ENCODE measurements at regions not wholly inside any gene's neighbourhood (a gene's known extent, or its start where the extent isn't known, plus 50 kb on each side); places are given as distances from the start of the nearest gene placed in this dataset.

DNA sequence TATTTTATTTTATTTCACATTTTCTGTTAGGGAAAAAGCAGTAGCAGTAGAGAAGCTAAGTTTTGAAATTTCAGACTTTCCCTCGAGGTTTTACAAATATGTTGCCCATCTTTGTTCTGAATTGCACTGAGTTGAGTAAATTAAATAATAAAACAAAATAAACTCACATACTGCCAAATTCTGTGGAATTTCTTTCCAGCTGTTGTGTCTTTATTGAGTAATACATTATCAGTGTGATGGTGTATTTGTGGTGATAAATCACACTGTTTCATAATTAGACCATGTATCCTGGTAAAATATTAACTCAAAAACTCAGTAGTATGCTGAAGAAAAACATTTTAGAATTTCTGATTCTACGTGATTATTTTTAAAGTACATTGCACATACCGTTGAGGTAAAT is 592.1 kb downstream of the SI start (continued):
- no peak for TF ChIP-seq ZC3H10 (CRISPR knock-in tag; IDR thresholded peaks at IDR 0.05)
- TF ChIP-seq ZNF8 (CRISPR knock-in tag; IDR thresholded peaks at IDR 0.05), result no peak
- TF ChIP-seq POU6F1 (CRISPR knock-in tag; IDR thresholded peaks at IDR 0.05; ENCODE audit: borderline replicate concordance, low read depth), result no peak
- no peak for TF ChIP-seq ESRRG (CRISPR knock-in tag; IDR thresholded peaks at IDR 0.05)
- no peak for TF ChIP-seq CSDC2 (CRISPR knock-in tag; IDR thresholded peaks at IDR 0.05)
- TF ChIP-seq ARNTL (CRISPR knock-in tag; IDR thresholded peaks at IDR 0.05; ENCODE audit: borderline replicate concordance, low read depth), result no peak
- no peak for TF ChIP-seq ZNF565 (CRISPR knock-in tag; conservative IDR thresholded peaks at IDR 0.05; ENCODE audit: low read depth)

DNA sequence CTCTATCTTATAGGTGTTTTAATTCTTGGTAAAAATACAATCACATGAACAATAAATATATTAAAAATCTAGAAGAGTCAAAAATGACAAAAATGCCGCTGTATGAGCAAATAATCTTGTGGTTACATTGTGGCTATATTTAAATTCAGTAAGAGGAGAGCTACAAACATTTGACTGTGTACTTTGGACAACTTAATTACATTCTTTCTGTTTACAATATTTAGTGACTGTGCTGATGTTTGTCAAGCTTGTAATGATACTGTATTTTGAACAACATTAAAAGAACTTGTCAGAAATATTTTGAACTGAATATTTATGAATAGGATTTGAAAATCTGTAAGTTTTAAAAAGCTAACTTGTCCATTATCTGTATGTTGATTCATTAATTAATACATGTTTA is 598.3 kb downstream of the SI start:
- no peak for ATAC-seq
- no peak for TF ChIP-seq ZFP3 (CRISPR knock-in tag; IDR thresholded peaks at IDR 0.05)

- no peak for ATAC-seq
- TF ChIP-seq ZC3H10 (CRISPR knock-in tag; IDR thresholded peaks at IDR 0.05) (no peak), ZFP3 (CRISPR knock-in tag; IDR thresholded peaks at IDR 0.05) (no peak), ZFP30 (CRISPR knock-in tag; IDR thresholded peaks at IDR 0.05) (no peak), RARB (CRISPR knock-in tag; IDR thresholded peaks at IDR 0.05) (no peak), OSR1 (CRISPR knock-in tag; IDR thresholded peaks at IDR 0.05) (no peak), PPARA (CRISPR knock-in tag; IDR thresholded peaks at IDR 0.05; ENCODE audit: borderline replicate concordance) (no peak), BACH2 (CRISPR knock-in tag; IDR thresholded peaks at IDR 0.05; ENCODE audit: borderline replicate concordance) (no peak), ARNTL (CRISPR knock-in tag; IDR thresholded peaks at IDR 0.05; ENCODE audit: borderline replicate concordance, low read depth) (no peak), ZNF565 (CRISPR knock-in tag; conservative IDR thresholded peaks at IDR 0.05; ENCODE audit: low read depth) (no peak)
- TF ChIP-seq, protein P1, sequence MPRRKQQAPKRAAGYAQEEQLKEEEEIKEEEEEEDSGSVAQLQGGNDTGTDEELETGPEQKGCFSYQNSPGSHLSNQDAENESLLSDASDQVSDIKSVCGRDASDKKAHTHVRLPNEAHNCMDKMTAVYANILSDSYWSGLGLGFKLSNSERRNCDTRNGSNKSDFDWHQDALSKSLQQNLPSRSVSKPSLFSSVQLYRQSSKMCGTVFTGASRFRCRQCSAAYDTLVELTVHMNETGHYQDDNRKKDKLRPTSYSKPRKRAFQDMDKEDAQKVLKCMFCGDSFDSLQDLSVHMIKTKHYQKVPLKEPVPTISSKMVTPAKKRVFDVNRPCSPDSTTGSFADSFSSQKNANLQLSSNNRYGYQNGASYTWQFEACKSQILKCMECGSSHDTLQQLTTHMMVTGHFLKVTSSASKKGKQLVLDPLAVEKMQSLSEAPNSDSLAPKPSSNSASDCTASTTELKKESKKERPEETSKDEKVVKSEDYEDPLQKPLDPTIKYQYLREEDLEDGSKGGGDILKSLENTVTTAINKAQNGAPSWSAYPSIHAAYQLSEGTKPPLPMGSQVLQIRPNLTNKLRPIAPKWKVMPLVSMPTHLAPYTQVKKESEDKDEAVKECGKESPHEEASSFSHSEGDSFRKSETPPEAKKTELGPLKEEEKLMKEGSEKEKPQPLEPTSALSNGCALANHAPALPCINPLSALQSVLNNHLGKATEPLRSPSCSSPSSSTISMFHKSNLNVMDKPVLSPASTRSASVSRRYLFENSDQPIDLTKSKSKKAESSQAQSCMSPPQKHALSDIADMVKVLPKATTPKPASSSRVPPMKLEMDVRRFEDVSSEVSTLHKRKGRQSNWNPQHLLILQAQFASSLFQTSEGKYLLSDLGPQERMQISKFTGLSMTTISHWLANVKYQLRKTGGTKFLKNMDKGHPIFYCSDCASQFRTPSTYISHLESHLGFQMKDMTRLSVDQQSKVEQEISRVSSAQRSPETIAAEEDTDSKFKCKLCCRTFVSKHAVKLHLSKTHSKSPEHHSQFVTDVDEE (CRISPR knock-in tag; IDR thresholded peaks at IDR 0.05), result no peak
- TF ChIP-seq, protein P2, sequence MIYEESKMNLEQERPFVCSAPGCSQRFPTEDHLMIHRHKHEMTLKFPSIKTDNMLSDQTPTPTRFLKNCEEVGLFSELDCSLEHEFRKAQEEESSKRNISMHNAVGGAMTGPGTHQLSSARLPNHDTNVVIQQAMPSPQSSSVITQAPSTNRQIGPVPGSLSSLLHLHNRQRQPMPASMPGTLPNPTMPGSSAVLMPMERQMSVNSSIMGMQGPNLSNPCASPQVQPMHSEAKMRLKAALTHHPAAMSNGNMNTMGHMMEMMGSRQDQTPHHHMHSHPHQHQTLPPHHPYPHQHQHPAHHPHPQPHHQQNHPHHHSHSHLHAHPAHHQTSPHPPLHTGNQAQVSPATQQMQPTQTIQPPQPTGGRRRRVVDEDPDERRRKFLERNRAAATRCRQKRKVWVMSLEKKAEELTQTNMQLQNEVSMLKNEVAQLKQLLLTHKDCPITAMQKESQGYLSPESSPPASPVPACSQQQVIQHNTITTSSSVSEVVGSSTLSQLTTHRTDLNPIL (CRISPR knock-in tag; IDR thresholded peaks at IDR 0.05; ENCODE audit: low read depth), result no peak
These were observed 598.9 kb downstream of the SI start for GRCh38 chr3:164479406-164479805.

- TF ChIP-seq SNAI2 (CRISPR knock-in tag; IDR thresholded peaks at IDR 0.05) (no peak), PPARA (CRISPR knock-in tag; IDR thresholded peaks at IDR 0.05; ENCODE audit: borderline replicate concordance) (no peak), ZNF70 (CRISPR knock-in tag; IDR thresholded peaks at IDR 0.05) (no peak), ARNTL (CRISPR knock-in tag; IDR thresholded peaks at IDR 0.05; ENCODE audit: borderline replicate concordance, low read depth) (no peak), ISL1 (CRISPR knock-in tag; IDR thresholded peaks at IDR 0.05) (no peak), ZNF565 (CRISPR knock-in tag; conservative IDR thresholded peaks at IDR 0.05; ENCODE audit: low read depth) (no peak), TCF4 (CRISPR knock-in tag; IDR thresholded peaks at IDR 0.05; ENCODE audit: borderline replicate concordance) (no peak), ZNF8 (CRISPR knock-in tag; IDR thresholded peaks at IDR 0.05) (no peak), OSR1 (CRISPR knock-in tag; IDR thresholded peaks at IDR 0.05) (no peak), POU6F1 (CRISPR knock-in tag; IDR thresholded peaks at IDR 0.05; ENCODE audit: borderline replicate concordance, low read depth) (no peak), BACH2 (CRISPR knock-in tag; IDR thresholded peaks at IDR 0.05; ENCODE audit: borderline replicate concordance) (no peak)
- no peak for ATAC-seq
These were observed 600.0 kb downstream of the SI start for GRCh38 chr3:164478323-164478722.

DNA sequence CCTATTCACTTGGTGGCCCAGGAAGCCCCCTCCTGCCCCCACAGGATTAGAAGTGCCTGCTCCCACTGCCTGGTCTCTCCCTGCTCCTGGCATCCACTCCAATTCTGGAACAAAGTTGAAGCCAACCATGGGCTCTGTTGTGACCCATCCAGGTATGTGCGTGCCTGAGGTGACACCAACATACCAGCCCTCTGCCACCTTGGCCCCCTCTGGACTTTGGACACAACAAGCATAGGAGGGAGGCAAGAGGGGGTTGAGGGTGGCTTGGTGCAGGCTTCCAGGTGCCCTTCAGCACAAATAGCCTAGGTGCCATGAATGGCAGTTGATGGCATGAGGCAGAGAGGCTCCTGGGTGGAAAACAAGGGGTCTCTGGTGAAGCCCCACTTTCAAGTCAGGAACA is 600.9 kb downstream of the SI start:
- TF ChIP-seq PATZ1 (CRISPR knock-in tag; IDR thresholded peaks at IDR 0.05; ENCODE audit: borderline replicate concordance), result no peak
- no peak for TF ChIP-seq ARNTL (CRISPR knock-in tag; IDR thresholded peaks at IDR 0.05; ENCODE audit: borderline replicate concordance, low read depth)
- no peak for TF ChIP-seq ZC3H10 (CRISPR knock-in tag; IDR thresholded peaks at IDR 0.05)
- TF ChIP-seq POU6F1 (CRISPR knock-in tag; IDR thresholded peaks at IDR 0.05; ENCODE audit: borderline replicate concordance, low read depth), result no peak
- TF ChIP-seq BACH2 (CRISPR knock-in tag; IDR thresholded peaks at IDR 0.05; ENCODE audit: borderline replicate concordance), result no peak
- no peak for TF ChIP-seq CSDC2 (CRISPR knock-in tag; IDR thresholded peaks at IDR 0.05)
- TF ChIP-seq GLIS3 (CRISPR knock-in tag; IDR thresholded peaks at IDR 0.05), result no peak
- TF ChIP-seq ISL1 (CRISPR knock-in tag; IDR thresholded peaks at IDR 0.05), result no peak
- no peak for TF ChIP-seq ESRRG (CRISPR knock-in tag; IDR thresholded peaks at IDR 0.05)
- TF ChIP-seq RARB (CRISPR knock-in tag; IDR thresholded peaks at IDR 0.05), result no peak
- ATAC-seq, result no peak
